ENCODE measurements at regions not wholly inside any gene's neighbourhood (a gene's known extent, or its start where the extent isn't known, plus 50 kb on each side); places are given as distances from the start of the nearest gene placed in this dataset.

- TF ChIP-seq ZC3H10 (CRISPR knock-in tag; IDR thresholded peaks at IDR 0.05), result no peak
- TF ChIP-seq CSRNP3 (CRISPR knock-in tag; IDR thresholded peaks at IDR 0.05), result no peak
- no peak for TF ChIP-seq TCF4 (CRISPR knock-in tag; IDR thresholded peaks at IDR 0.05; ENCODE audit: borderline replicate concordance)
- TF ChIP-seq BACH2 (CRISPR knock-in tag; IDR thresholded peaks at IDR 0.05; ENCODE audit: borderline replicate concordance), result no peak
- no peak for TF ChIP-seq SNAI2 (CRISPR knock-in tag; IDR thresholded peaks at IDR 0.05)
- no peak for TF ChIP-seq POU6F1 (CRISPR knock-in tag; IDR thresholded peaks at IDR 0.05; ENCODE audit: borderline replicate concordance, low read depth)
- ATAC-seq, result no peak
These were observed 446.9 kb upstream of the LRRC7 start for GRCh38 chr1:69120817-69121216.

- TF ChIP-seq CSDC2 (CRISPR knock-in tag; IDR thresholded peaks at IDR 0.05) (no peak), TSHZ2 (CRISPR knock-in tag; IDR thresholded peaks at IDR 0.05) (no peak), ZNF70 (CRISPR knock-in tag; IDR thresholded peaks at IDR 0.05) (no peak), OSR1 (CRISPR knock-in tag; IDR thresholded peaks at IDR 0.05) (no peak), ZFP3 (CRISPR knock-in tag; IDR thresholded peaks at IDR 0.05) (no peak), CSRNP3 (CRISPR knock-in tag; IDR thresholded peaks at IDR 0.05) (no peak), ESRRG (CRISPR knock-in tag; IDR thresholded peaks at IDR 0.05) (no peak), POU6F1 (CRISPR knock-in tag; IDR thresholded peaks at IDR 0.05; ENCODE audit: borderline replicate concordance, low read depth) (no peak), RARB (CRISPR knock-in tag; IDR thresholded peaks at IDR 0.05) (no peak), ISL1 (CRISPR knock-in tag; IDR thresholded peaks at IDR 0.05) (no peak), ZFP30 (CRISPR knock-in tag; IDR thresholded peaks at IDR 0.05) (no peak), PPARA (CRISPR knock-in tag; IDR thresholded peaks at IDR 0.05; ENCODE audit: borderline replicate concordance) (no peak), CREB5 (CRISPR knock-in tag; IDR thresholded peaks at IDR 0.05; ENCODE audit: low read depth) (no peak), GLIS3 (CRISPR knock-in tag; IDR thresholded peaks at IDR 0.05) (no peak)
- no peak for ATAC-seq
These were observed 446.0 kb upstream of the LRRC7 start for GRCh38 chr1:69121723-69122122.

GRCh38 chr1:69122373-69122772, 445.3 kb upstream of the LRRC7 start:
- no peak for ATAC-seq
- no peak for TF ChIP-seq ZNF565 (CRISPR knock-in tag; conservative IDR thresholded peaks at IDR 0.05; ENCODE audit: low read depth)
- TF ChIP-seq CSDC2 (CRISPR knock-in tag; IDR thresholded peaks at IDR 0.05), result no peak
- TF ChIP-seq ISL1 (CRISPR knock-in tag; IDR thresholded peaks at IDR 0.05), result no peak
- no peak for TF ChIP-seq ZNF8 (CRISPR knock-in tag; IDR thresholded peaks at IDR 0.05)
- TF ChIP-seq CREB5 (CRISPR knock-in tag; IDR thresholded peaks at IDR 0.05; ENCODE audit: low read depth), result no peak
- no peak for TF ChIP-seq TOX (CRISPR knock-in tag; IDR thresholded peaks at IDR 0.05; ENCODE audit: borderline replicate concordance)
- no peak for TF ChIP-seq OSR1 (CRISPR knock-in tag; IDR thresholded peaks at IDR 0.05)
- TF ChIP-seq RARB (CRISPR knock-in tag; IDR thresholded peaks at IDR 0.05), result no peak
- no peak for TF ChIP-seq SNAI2 (CRISPR knock-in tag; IDR thresholded peaks at IDR 0.05)
- TF ChIP-seq PATZ1 (CRISPR knock-in tag; IDR thresholded peaks at IDR 0.05; ENCODE audit: borderline replicate concordance), result no peak
